Spleen (tissue), 7 donors: ENCODE measurements at regions not wholly inside any gene's neighbourhood (a gene's known extent, or its start where the extent isn't known, plus 50 kb on each side); places are given as distances from the start of the nearest gene placed in this dataset.

Experiments
- CTCF ChIP-seq, 11 experiments: fragments of 200-600 bp in 7 of 11; fragments of 450-650 bp in 4 of 11; sonication (generic) in 4 of 11; IDR thresholded peaks in 8 of 11; conservative IDR thresholded peaks in 3 of 11; 1 replicate in 7 of 11; 2 replicates in 4 of 11; pipeline versions ENCODE4 v1.4.0 to v1.8.0; 2016 to 2021; ENCODE audit warnings: antibody characterized with exemption in 11 of 11, inconsistent platforms in 4 of 11, mild to moderate bottlenecking in 1 of 11
- POLR2A ChIP-seq, 3 donors: fragments of 450-650 bp; IDR thresholded peaks; one replicate each; pipeline ENCODE4 v1.5.1; 2017; ENCODE audit warnings: antibody characterized with exemption in 3 of 3, mild to moderate bottlenecking in 1 of 3
- POLR2AphosphoS5 ChIP-seq, 3 donors: sonication (generic); formaldehyde crosslinking; IDR thresholded peaks; one replicate each; pipeline ENCODE4 v1.5.1; 2017; ENCODE audit warnings: antibody characterized with exemption in 3 of 3
- donor health status: DM: no; HTN: no; CAD: no; lungs with moderate emphysema.
- donor health status: DM: no; HTN: no; CAD: no.
- donor health status: DM: no; HTN: no; CAD: no.

DNA sequence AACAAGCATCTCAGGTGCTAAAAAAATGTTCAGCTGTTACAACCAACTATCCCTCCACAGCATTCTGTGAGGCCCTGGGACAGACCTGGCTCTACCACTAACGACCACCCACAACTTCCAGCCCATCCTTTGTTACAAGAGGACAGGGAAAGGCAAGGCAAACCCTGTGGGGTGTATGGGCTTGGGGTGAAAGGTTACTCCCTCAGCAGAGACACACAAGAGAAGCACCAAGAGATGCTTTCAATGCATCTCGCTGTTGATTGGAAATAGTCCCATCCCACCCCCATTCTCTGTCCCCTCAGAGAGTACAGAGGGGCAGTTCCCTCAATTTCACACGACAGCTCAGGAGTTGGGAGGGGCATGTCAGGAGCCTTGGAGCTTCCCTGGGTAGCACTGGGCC, 234.1 kb downstream of the CAAP1 start:
- TF ChIP-seq POLR2A (IDR thresholded peaks at IDR 0.05) (no peak), CTCF (IDR thresholded peaks at IDR 0.05 in 8 of 11, conservative IDR thresholded peaks at IDR 0.05 in 3 of 11) (no peak), POLR2AphosphoS5 (IDR thresholded peaks at IDR 0.05) (no peak)
